Chondrocyte (in vitro differentiated cells): ENCODE measurements at regions not wholly inside any gene's neighbourhood (a gene's known extent, or its start where the extent isn't known, plus 50 kb on each side); places are given as distances from the start of the nearest gene placed in this dataset.

Experiments used
- DNase-seq: peaks from one replicate; pipeline ENCODE4 v3.0.0; 2021; ENCODE audit warnings: mixed read lengths, low spot score
- H3K27ac Mint-ChIP-seq: one replicate; pipeline ENCODE4 v1.8.0; 2021; ENCODE audit warnings: mild to moderate bottlenecking, moderate library complexity, mixed read lengths; ENCODE audit not compliant: unreplicated experiment
- H3K27me3 Mint-ChIP-seq: 2 replicates; pipeline ENCODE4 v1.8.0; 2021; ENCODE audit warnings: low read depth, mixed read lengths
- H3K36me3 Mint-ChIP-seq: 2 replicates; pipeline ENCODE4 v1.8.0; 2021; ENCODE audit warnings: low read depth, mixed read lengths
- H3K4me1 Mint-ChIP-seq: 2 replicates; pipeline ENCODE4 v1.8.0; 2021; ENCODE audit warnings: low read depth, mild to moderate bottlenecking, mixed read lengths
- H3K4me3 Mint-ChIP-seq: one replicate; pipeline ENCODE4 v1.8.0; 2021; ENCODE audit warnings: mild to moderate bottlenecking, moderate library complexity, mixed read lengths; ENCODE audit not compliant: unreplicated experiment
- H3K9me3 Mint-ChIP-seq: 2 replicates; pipeline ENCODE4 v1.8.0; 2021; ENCODE audit warnings: low read depth, mixed read lengths
- TF ChIP-seq, protein P1 (sequence below): fragments of 200-600 bp; sonication (generic); IDR thresholded peaks from 2 replicates; pipeline ENCODE4 v1.5.0; 2021; ENCODE audit warnings: antibody characterized with exemption, mild to moderate bottlenecking, moderate library complexity

DNA sequence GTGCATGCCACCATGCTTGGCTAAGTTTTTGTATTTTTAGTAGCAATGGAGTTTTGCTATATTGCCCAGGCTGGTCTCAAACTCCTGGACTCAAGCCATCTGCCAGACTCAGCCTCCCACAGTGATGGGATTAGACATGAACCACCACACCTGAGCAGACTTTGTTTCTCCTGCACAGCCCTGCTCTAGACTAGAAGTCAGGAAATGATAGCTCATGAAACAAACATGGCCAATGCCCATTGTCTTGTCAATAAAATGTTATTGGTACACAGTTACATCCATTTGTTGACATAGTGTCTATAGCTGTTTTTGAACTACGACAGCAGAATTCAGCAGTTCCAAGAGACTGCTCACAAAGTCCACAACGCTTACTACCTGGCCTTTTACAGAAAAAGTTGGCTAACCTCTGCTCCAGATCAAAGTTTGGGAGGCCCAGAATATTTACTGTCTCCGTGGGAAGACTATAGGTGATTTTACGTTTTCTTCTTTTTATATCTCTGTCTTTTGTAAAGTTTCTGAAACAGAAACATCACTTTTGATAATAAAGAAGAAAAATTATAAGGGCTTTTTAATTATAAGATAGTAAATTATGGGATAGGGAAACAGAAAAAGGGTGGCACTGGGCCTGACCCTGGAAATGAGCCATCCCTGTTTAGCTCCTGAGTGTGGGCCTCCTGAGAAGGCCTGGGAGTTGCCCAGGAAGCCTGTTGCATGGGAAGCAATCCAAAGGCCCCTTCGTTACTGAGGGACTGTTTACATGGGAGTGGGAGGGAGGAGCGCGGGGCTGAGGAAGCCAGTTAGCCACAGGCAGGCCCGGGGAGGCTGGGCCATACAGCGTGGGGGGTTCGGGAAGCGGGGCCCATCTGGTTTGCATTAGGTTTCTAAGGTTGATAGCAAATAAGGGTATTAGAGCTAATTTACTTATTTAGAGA is 201.5 kb downstream of the IRF8 start:
- peaks cover 9% of the 10 kb centered on the region for H3K9me3 Mint-ChIP-seq
- TF ChIP-seq, protein P1, sequence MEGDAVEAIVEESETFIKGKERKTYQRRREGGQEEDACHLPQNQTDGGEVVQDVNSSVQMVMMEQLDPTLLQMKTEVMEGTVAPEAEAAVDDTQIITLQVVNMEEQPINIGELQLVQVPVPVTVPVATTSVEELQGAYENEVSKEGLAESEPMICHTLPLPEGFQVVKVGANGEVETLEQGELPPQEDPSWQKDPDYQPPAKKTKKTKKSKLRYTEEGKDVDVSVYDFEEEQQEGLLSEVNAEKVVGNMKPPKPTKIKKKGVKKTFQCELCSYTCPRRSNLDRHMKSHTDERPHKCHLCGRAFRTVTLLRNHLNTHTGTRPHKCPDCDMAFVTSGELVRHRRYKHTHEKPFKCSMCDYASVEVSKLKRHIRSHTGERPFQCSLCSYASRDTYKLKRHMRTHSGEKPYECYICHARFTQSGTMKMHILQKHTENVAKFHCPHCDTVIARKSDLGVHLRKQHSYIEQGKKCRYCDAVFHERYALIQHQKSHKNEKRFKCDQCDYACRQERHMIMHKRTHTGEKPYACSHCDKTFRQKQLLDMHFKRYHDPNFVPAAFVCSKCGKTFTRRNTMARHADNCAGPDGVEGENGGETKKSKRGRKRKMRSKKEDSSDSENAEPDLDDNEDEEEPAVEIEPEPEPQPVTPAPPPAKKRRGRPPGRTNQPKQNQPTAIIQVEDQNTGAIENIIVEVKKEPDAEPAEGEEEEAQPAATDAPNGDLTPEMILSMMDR = no peak
- no peaks in the 10 kb centered on the region for H3K4me1 Mint-ChIP-seq
- no peaks in the 10 kb centered on the region for H3K36me3 Mint-ChIP-seq
- DNase-seq = no peak
- no peak overlapping the region for H3K27ac Mint-ChIP-seq
- H3K27me3 Mint-ChIP-seq = peaks cover 64% of the 10 kb centered on the region
- H3K4me3 Mint-ChIP-seq = no peak overlapping the region

DNA sequence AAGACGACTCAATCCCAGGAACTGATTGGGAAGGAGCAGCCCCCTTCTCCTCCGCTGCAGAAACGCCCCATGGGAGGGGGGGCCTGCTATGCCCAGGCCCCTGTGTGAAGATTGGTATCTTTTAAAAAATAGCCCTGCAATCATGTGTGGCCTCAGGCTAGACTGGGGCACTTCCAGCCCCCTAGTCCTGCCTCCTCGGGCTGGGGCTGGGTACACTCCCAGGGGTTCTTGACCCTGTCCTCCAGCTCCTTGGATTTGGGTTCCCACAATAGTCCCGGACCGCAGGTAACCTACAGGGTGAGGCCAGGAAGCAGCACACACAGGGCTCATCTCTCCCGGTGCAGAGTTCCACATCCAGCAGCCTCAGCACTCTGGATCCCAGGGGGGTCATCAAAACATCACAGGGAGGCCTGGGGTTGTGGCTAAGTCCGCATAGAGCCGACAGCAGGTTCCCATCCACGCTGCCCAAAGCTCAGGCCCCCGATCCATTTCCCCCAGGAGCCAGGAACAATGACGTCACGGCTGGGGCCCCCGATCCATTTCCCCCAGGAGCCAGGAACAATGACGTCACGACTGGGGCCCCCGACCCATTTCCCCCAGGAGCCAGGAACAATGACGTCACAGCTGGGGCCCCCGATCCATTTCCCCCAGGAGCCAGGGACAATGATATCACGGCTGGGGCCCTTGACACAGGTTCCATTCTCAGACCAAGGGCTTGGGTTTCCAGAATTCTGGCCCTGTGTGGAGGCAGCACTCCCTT is 202.4 kb downstream of the IRF8 start:
- no peak overlapping the region for H3K4me3 Mint-ChIP-seq
- no peak for DNase-seq
- peaks cover 60% of the 10 kb centered on the region for H3K27me3 Mint-ChIP-seq
- H3K27ac Mint-ChIP-seq = no peak overlapping the region
- H3K9me3 Mint-ChIP-seq = peaks cover 9% of the 10 kb centered on the region
- TF ChIP-seq, protein P1 = no peak
- no peaks in the 10 kb centered on the region for H3K36me3 Mint-ChIP-seq
- no peaks in the 10 kb centered on the region for H3K4me1 Mint-ChIP-seq

DNA sequence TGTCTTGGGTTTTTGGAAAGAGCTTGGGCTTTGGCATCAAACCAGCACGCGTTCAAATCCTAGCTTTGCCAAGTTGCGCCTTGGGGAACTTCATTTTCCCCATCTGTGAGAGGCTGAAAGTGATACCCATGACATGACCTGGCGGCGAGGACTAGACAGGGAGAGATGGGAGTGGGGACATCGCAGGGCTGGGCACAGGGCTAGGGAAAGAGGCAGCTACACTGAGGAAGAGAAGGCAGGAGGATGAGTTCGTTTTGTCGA is 202.9 kb downstream of the IRF8 start:
- no peak overlapping the region for H3K27ac Mint-ChIP-seq
- H3K9me3 Mint-ChIP-seq = peaks cover 9% of the 10 kb centered on the region
- DNase-seq = no peak
- no peaks in the 10 kb centered on the region for H3K4me1 Mint-ChIP-seq
- H3K4me3 Mint-ChIP-seq = no peak overlapping the region
- H3K27me3 Mint-ChIP-seq = peaks cover 54% of the 10 kb centered on the region
- no peaks in the 10 kb centered on the region for H3K36me3 Mint-ChIP-seq
- TF ChIP-seq, protein P1 = no peak

DNA sequence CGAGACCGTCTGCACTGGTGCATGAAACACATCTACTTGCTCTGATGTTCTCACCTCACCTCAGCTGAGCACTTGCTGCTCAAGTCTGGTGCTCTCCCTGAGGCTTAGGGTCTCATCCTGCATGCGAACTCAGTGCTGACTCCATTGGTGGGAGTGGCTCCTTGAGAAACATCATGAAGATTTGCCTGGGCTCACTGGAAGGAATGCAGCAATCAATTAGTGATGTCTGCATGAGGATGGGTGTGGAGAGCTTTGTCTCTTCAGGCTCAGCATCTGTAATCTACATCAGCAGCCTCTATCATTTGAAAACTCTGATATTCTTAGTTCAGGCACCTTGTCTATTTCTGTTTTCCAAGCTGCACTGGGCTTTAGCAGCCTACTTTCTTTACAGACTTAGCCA is 204.4 kb downstream of the IRF8 start:
- DNase-seq = no peak
- Mint-ChIP-seq H3K27ac (no peak overlapping the region), H3K4me1 (no peaks in the 10 kb centered on the region), H3K9me3 (peaks cover under 1% of the 10 kb centered on the region), H3K27me3 (peaks cover 46% of the 10 kb centered on the region), H3K36me3 (no peaks in the 10 kb centered on the region), H3K4me3 (no peak overlapping the region)
- TF ChIP-seq, protein P1 = no peak

DNA sequence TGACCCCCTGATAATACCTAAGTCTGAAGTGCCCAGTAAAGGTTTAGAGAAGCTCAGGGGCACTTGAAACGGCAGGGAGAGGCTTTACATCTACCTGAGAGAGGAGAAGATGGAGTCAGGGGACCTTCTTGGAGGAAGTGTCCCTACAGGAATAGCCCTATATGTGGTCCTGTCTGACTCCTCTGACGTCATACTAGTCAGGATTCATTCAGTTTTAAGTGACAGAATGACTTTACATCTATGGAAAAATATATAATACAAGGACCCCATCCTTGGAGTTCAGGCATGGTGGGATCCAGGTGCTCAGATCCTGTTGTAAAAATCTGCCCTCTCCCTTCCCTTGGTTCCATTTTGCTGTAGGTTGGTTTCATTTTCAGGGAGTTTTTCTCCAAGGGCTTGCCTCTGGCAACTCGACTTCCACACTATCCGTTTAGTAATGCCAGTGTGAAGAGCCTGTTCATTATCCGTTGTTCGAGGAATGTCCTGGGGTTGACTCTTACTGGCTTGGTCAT is 205.6 kb downstream of the IRF8 start:
- TF ChIP-seq, protein P1 = no peak
- Mint-ChIP-seq H3K27ac (no peak overlapping the region), H3K4me3 (no peak overlapping the region)

More for the DNA sequence above, 205.6 kb downstream of the IRF8 start:
- H3K27me3 Mint-ChIP-seq = peaks cover 42% of the 10 kb centered on the region
- no peaks in the 10 kb centered on the region for H3K36me3 Mint-ChIP-seq
- no peaks in the 10 kb centered on the region for H3K9me3 Mint-ChIP-seq
- no peak for DNase-seq
- no peaks in the 10 kb centered on the region for H3K4me1 Mint-ChIP-seq
